Suprapubic skin (tissue), 3 donors: ENCODE measurements at regions not wholly inside any gene's neighbourhood (a gene's known extent, or its start where the extent isn't known, plus 50 kb on each side); places are given as distances from the start of the nearest gene placed in this dataset.

Experiments used
- EP300 ChIP-seq: sonication (generic); formaldehyde crosslinking; IDR thresholded peaks from one replicate; pipeline ENCODE4 v1.6.1; 2017; ENCODE audit warnings: antibody characterized with exemption
- TF ChIP-seq, protein P1 (sequence below), 2 donors: fragments of 200-600 bp in 1 of 2; fragments of 450-650 bp in 1 of 2; sonication (generic) in 1 of 2; IDR thresholded peaks; one replicate each; pipeline ENCODE4 v1.5.1; 2016 to 2019; ENCODE audit warnings: antibody characterized with exemption in 2 of 2, mild to moderate bottlenecking in 1 of 2, moderate library complexity in 1 of 2

DNA sequence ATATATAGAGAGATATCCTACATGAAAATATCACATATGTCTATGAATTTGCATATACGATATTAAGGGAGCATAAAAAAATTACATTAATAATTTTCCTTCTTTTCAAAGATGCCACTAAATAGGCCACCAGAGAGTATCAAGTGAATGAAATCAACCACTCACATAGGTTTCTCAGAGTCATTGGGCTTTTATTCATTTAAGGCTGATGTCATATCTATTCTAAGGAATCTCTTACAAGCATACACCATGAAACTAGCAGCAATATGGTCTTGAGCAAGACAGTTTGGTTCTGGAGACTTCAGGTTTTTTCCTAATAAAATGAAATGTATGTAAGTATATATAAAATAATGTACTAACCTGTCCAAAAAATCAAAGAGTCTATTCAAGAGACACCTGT, 420.4 kb downstream of the PLA2G4A start:
- TF ChIP-seq, protein P1, sequence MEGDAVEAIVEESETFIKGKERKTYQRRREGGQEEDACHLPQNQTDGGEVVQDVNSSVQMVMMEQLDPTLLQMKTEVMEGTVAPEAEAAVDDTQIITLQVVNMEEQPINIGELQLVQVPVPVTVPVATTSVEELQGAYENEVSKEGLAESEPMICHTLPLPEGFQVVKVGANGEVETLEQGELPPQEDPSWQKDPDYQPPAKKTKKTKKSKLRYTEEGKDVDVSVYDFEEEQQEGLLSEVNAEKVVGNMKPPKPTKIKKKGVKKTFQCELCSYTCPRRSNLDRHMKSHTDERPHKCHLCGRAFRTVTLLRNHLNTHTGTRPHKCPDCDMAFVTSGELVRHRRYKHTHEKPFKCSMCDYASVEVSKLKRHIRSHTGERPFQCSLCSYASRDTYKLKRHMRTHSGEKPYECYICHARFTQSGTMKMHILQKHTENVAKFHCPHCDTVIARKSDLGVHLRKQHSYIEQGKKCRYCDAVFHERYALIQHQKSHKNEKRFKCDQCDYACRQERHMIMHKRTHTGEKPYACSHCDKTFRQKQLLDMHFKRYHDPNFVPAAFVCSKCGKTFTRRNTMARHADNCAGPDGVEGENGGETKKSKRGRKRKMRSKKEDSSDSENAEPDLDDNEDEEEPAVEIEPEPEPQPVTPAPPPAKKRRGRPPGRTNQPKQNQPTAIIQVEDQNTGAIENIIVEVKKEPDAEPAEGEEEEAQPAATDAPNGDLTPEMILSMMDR (IDR thresholded peaks at IDR 0.05) = no peak
- TF ChIP-seq EP300 = no peak
